Adrenal gland (tissue), 5 donors: ENCODE measurements at regions not wholly inside any gene's neighbourhood (a gene's known extent, or its start where the extent isn't known, plus 50 kb on each side); places are given as distances from the start of the nearest gene placed in this dataset.

Experiments used
- POLR2A ChIP-seq, 2 donors: fragments of 450-650 bp; IDR thresholded peaks; one replicate each; pipeline ENCODE4 v1.6.1; 2017; ENCODE audit warnings: antibody characterized with exemption in 2 of 2, mild to moderate bottlenecking in 2 of 2, moderate library complexity in 1 of 2
- TF ChIP-seq, protein P1 (sequence below), 6 experiments: fragments of 450-650 bp in 4 of 6; fragments of 200-600 bp in 2 of 6; sonication (generic) in 1 of 6; IDR thresholded peaks; 1 replicate in 5 of 6; 2 replicates in 1 of 6; pipeline versions ENCODE4 v1.5.1 to v1.8.0; 2016 to 2021; ENCODE audit warnings: antibody characterized with exemption in 6 of 6, mild to moderate bottlenecking in 2 of 6, moderate library complexity in 1 of 6
- donor health status: DM: no; HTN: no; CAD: no.

DNA sequence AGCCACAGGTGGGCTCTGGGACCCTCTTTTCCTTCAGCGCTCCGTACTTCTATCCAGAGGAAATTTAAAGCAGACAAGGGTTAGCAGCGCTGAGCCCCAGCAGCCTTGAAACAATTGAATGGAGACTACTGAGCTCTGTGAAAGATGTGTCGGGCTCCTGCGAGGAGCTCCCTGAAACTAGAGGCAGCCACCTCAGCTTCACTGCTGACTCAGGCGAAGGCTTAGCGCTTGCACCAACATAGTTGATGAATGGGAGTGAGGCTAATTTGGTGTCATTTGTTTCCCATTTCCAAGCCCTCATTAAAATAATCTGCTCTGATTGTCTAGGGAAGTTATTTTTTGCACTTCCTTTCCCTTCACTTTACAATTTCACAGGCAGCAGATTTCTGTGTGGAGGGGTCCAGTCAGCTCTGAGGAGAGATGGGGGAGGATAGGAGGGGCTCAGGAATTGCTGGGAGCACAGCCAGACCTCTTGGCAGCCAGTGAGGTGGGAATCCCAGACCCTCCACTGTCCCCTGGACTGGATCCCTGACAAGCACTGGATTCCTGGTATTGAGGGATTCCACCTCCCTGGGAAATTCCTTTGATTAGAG, 398.9 kb upstream of the PLXNA2 start:
- TF ChIP-seq, protein P1, sequence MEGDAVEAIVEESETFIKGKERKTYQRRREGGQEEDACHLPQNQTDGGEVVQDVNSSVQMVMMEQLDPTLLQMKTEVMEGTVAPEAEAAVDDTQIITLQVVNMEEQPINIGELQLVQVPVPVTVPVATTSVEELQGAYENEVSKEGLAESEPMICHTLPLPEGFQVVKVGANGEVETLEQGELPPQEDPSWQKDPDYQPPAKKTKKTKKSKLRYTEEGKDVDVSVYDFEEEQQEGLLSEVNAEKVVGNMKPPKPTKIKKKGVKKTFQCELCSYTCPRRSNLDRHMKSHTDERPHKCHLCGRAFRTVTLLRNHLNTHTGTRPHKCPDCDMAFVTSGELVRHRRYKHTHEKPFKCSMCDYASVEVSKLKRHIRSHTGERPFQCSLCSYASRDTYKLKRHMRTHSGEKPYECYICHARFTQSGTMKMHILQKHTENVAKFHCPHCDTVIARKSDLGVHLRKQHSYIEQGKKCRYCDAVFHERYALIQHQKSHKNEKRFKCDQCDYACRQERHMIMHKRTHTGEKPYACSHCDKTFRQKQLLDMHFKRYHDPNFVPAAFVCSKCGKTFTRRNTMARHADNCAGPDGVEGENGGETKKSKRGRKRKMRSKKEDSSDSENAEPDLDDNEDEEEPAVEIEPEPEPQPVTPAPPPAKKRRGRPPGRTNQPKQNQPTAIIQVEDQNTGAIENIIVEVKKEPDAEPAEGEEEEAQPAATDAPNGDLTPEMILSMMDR (IDR thresholded peaks at IDR 0.05): no peak
- no peak for TF ChIP-seq POLR2A (IDR thresholded peaks at IDR 0.05)
